Thoracic aorta (tissue), 2 donors: ENCODE measurements at regions not wholly inside any gene's neighbourhood (a gene's known extent, or its start where the extent isn't known, plus 50 kb on each side); places are given as distances from the start of the nearest gene placed in this dataset.

Experiments
- ATAC-seq: fragments of 150-250 bp; one replicate; pipeline ENCODE4 v1.8.0; 2017; ENCODE audit warnings: low read depth; ENCODE audit not compliant: insufficient number of reproducible peaks, low FRiP score
- DNase-seq: peaks from one replicate; pipeline ENCODE4 v3.0.0-alpha.2; 2020; ENCODE audit warnings: low spot score
- H3K27ac ChIP-seq, 2 donors: fragments of 200-600 bp; sonication (generic); 1 replicate in 1 of 2; 2 replicates in 1 of 2; pipeline ENCODE4 v1.5.1; 2016; ENCODE audit warnings: mild to moderate bottlenecking in 2 of 2, moderate library complexity in 2 of 2
- H3K27me3 ChIP-seq: fragments of 200-600 bp; sonication (generic); replicated peaks from 2 replicates; pipeline ENCODE4 v1.6.0; 2016; ENCODE audit warnings: mild to moderate bottlenecking; ENCODE audit not compliant: insufficient read depth
- H3K36me3 ChIP-seq: fragments of 200-600 bp; sonication (generic); one replicate; pipeline ENCODE4 v1.5.1; 2016
- H3K4me1 ChIP-seq, 2 donors: fragments of 200-600 bp; sonication (generic); 1 replicate in 1 of 2; 2 replicates in 1 of 2; pipeline versions ENCODE4 v1.5.1 to v1.6.0; 2016; ENCODE audit warnings: low read depth in 2 of 2, mild to moderate bottlenecking in 1 of 2; ENCODE audit not compliant: control insufficient read depth in 1 of 2
- H3K4me3 ChIP-seq: fragments of 200-600 bp; sonication (generic); 2 replicates; pipeline ENCODE4 v1.5.1; 2016; ENCODE audit warnings: mild to moderate bottlenecking
- H3K9me3 ChIP-seq: fragments of 200-600 bp; sonication (generic); 2 replicates; pipeline ENCODE4 v1.5.1; 2016
- CTCF ChIP-seq: fragments of 200-600 bp; sonication (generic); IDR thresholded peaks from one replicate; pipeline ENCODE4 v1.5.1; 2019; ENCODE audit warnings: antibody characterized with exemption

DNA sequence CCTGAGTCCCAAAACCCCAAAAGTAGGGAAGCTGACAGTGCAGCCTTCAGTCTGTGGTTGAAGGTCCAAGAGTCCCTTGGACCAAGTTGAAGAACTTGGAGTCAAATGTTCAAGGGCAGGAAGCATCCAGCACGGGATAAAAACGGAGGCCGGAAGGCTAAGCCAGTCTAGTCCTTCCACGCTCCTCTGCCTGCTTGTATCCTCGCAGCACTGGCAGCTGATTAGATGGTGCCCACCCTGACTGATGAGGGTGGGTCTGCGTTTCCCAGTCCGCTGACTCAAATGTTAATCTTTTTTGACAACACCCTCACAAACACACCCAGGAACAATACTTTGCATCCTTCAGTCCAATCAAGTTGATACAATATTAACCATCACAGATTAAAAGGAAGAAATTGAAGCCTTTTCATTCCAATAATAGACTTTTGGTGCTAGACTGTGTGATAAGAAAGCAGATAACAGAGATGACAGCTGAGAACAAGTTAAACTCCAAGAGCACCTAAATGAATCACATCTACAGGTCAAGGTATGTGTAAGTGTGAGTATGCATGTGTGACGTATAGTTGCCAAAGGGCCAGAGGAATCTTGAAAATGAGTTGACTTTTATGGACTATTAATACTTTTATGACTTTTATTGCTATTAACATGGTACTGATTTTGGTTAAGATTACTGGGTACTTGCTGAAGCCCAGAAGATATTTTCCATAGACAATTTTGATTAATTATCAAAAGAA lies 933.5 kb upstream of the SOX9 start:
- no peaks in the 10 kb centered on the region for H3K9me3 ChIP-seq
- H3K4me1 ChIP-seq, result no peaks in the 10 kb centered on the region
- no peaks in the 10 kb centered on the region for H3K27me3 ChIP-seq
- H3K36me3 ChIP-seq, result no peaks in the 10 kb centered on the region
- no peak overlapping the region for H3K4me3 ChIP-seq
- H3K27ac ChIP-seq, result no peak overlapping the region
- DNase-seq (no peak), ATAC-seq (no peak)
- TF ChIP-seq CTCF, result no peak

DNA sequence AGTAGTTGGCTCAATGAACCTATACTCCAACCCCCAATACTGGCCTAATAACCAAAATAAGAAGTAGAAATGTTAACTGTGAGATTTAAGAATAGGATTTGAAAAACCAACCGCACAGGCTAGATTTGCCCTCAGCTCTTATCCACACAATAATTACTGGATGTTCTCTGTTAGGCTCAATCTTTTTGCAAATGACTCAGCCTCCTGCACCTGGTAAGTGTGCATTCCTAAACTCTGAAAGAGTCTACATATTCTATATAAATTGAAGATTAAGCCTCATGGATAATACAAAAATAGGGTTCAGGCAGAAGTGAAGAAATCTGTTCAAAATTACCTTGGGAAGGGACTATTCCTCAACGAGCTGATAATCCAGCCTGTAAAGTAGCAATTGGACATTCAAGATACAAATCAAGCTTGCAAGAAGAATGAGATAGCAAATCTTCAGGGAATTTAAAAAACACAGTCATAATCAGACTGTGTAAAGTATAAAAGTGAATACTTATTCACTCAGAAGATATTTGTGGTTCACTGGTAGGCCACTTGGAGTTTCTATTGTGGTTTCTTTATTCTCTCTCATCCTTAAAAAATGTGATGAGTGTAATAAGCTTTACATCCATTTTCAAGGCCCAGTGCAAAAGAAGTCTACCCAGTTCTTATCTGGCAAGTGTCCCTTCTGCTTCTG lies 931.9 kb upstream of the SOX9 start:
- ATAC-seq (no peak), DNase-seq (no peak)
- H3K9me3 ChIP-seq, result no peaks in the 10 kb centered on the region
- no peak for TF ChIP-seq CTCF
- H3K4me1 ChIP-seq, result no peaks in the 10 kb centered on the region
- no peak overlapping the region for H3K27ac ChIP-seq
- H3K4me3 ChIP-seq, result no peak overlapping the region
- H3K36me3 ChIP-seq, result no peaks in the 10 kb centered on the region
- H3K27me3 ChIP-seq, result no peaks in the 10 kb centered on the region

DNA sequence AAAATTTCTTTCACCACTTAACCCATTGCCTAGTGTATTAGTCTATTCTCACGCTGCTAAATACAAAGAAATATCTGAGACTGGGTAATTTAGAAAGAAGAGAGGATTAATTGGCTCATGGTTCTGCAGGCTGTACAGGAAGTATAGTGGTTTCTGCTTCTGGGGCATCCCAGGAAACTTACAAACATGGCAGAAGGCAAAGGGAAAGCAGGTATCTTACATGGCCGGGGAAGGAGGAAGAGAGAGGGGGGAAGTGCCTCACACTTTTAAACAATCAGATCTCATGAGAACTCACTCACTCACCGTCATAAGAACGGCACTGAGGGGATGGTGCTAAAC lies 931.4 kb upstream of the SOX9 start:
- H3K27me3 ChIP-seq, result no peaks in the 10 kb centered on the region
- no peak for ATAC-seq
- H3K4me1 ChIP-seq, result no peaks in the 10 kb centered on the region
- H3K36me3 ChIP-seq, result no peaks in the 10 kb centered on the region
- H3K9me3 ChIP-seq, result no peaks in the 10 kb centered on the region
- TF ChIP-seq CTCF, result no peak
- no peak overlapping the region for H3K4me3 ChIP-seq
- no peak for DNase-seq
- H3K27ac ChIP-seq, result no peak overlapping the region

DNA sequence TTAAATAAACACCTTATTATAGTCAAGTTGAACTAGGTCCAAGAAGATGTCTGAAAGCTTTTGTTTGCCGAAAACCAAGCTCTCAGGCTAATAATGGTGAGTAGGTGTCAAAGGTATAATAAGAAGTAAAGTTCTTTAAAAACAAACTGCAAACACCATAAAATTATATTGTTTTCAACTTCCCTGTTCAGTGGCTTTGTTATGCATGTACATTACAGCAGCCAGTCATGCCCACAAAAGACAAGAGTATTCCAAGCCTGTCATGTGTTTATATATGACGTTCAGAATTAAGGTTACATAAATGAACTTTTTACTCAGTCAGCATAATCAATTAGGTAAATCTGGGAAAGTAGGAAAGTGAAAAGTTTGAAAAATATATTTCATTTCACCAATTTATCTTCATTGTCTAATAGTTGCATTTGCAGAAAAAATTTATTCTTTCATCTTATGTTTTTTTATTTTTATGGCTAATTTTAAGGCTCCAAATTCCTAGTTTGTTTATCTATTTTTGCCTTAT lies 928.7 kb upstream of the SOX9 start:
- no peaks in the 10 kb centered on the region for H3K4me1 ChIP-seq
- H3K9me3 ChIP-seq, result no peaks in the 10 kb centered on the region
- TF ChIP-seq CTCF, result no peak
- DNase-seq, result no peak
- H3K36me3 ChIP-seq, result no peaks in the 10 kb centered on the region
- no peak overlapping the region for H3K4me3 ChIP-seq
- H3K27me3 ChIP-seq, result no peaks in the 10 kb centered on the region
- no peak for ATAC-seq
- no peak overlapping the region for H3K27ac ChIP-seq

DNA sequence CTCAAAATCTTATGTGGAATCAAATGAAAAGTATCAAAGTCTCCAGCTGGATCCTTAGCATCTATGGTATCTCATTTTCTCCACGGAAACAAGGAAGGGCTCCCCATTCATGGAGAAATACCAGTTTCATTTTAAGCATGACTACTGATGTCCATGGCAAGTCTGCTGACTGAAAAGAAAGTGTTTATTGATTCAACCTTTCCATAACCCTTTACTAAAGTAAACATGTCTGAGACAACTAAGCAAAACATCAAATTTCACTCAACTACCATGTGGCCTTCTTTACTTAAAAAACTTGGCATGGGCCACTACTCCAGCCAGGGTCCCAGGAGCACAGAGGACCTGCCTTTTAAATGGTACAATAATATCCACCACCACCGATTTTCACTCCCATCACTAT lies 928.0 kb upstream of the SOX9 start:
- Histone ChIP-seq H3K9me3 (no peaks in the 10 kb centered on the region), H3K36me3 (no peaks in the 10 kb centered on the region), H3K27me3 (no peaks in the 10 kb centered on the region), H3K4me1 (no peaks in the 10 kb centered on the region), H3K27ac (no peak overlapping the region), H3K4me3 (no peak overlapping the region)
- TF ChIP-seq CTCF, result no peak
- ATAC-seq, result no peak
- DNase-seq, result no peak
